Forelimb muscle (tissue), 1 donor: ENCODE measurements at regions not wholly inside any gene's neighbourhood (a gene's known extent, or its start where the extent isn't known, plus 50 kb on each side); places are given as distances from the start of the nearest gene placed in this dataset.
"Not testable (repeated sequence)": the region's sequence is repeated elsewhere in the genome, so short reads cannot be mapped to it uniquely, and the experiment has no call there.

Source experiments
- DNase-seq: peaks from one replicate; pipeline ENCODE4 v3.0.0-alpha.2; 2013; ENCODE audit warnings: low read depth

- no peak for DNase-seq
These were observed 61.2 kb downstream of the VIP start for GRCh38 chr6:152811785-152812184.

- no peak for DNase-seq
These were observed 64.8 kb downstream of the VIP start for GRCh38 chr6:152815230-152815872.

GRCh38 chr6:152816055-152816454 is 65.5 kb downstream of the VIP start:
- DNase-seq: no peak

GRCh38 chr6:152821525-152821924 is 70.9 kb downstream of the VIP start:
- DNase-seq: no peak

- no peak for DNase-seq
These were observed 74.1 kb downstream of the VIP start for GRCh38 chr6:152824666-152825065.

- no peak for DNase-seq
These were observed 77.8 kb downstream of the VIP start for GRCh38 chr6:152828431-152828830.

- DNase-seq: not testable (repeated sequence)
These were observed 83.8 kb downstream of the VIP start for GRCh38 chr6:152834366-152834765.

- no peak for DNase-seq
These were observed 85.9 kb downstream of the VIP start for GRCh38 chr6:152836523-152836922.

GRCh38 chr6:152845421-152845820 is 94.8 kb downstream of the VIP start:
- DNase-seq: no peak

- no peak for DNase-seq
These were observed 96.2 kb downstream of the VIP start for GRCh38 chr6:152846825-152847224.

- DNase-seq: no peak
These were observed 98.3 kb downstream of the VIP start for GRCh38 chr6:152848919-152849318.

GRCh38 chr6:152854086-152854795 is 103.6 kb downstream of the VIP start:
- DNase-seq: no peak

- DNase-seq: no peak
These were observed 107.5 kb downstream of the VIP start for GRCh38 chr6:152858141-152858540.

GRCh38 chr6:152859225-152859624 is 108.6 kb downstream of the VIP start:
- DNase-seq: no peak

- DNase-seq: peak; percentile 26
These were observed 113.2 kb downstream of the VIP start for GRCh38 chr6:152863618-152864326.

GRCh38 chr6:152874267-152874666 is 108.6 kb downstream of the FBXO5 start:
- no peak for DNase-seq

- DNase-seq: no peak
These were observed 107.8 kb downstream of the FBXO5 start for GRCh38 chr6:152874846-152875568.

GRCh38 chr6:152879681-152880080 is 103.2 kb downstream of the FBXO5 start:
- no peak for DNase-seq

GRCh38 chr6:152893187-152893586 is 89.7 kb downstream of the FBXO5 start:
- no peak for DNase-seq

GRCh38 chr6:152896923-152897322 is 85.9 kb downstream of the FBXO5 start:
- no peak for DNase-seq

- DNase-seq: no peak
These were observed 84.9 kb downstream of the FBXO5 start for GRCh38 chr6:152897807-152898399.

- no peak for DNase-seq
These were observed 78.2 kb downstream of the FBXO5 start for GRCh38 chr6:152904678-152905077.
